ENCODE measurements at regions not wholly inside any gene's neighbourhood (a gene's known extent, or its start where the extent isn't known, plus 50 kb on each side); places are given as distances from the start of the nearest gene placed in this dataset.

- TF ChIP-seq PLSCR1 (CRISPR knock-in tag; IDR thresholded peaks at IDR 0.05; ENCODE audit: borderline replicate concordance) = no peak
Measured at GRCh38 chr2:21667638-21668037, 543.9 kb downstream of the TDRD15 start (continued).

GRCh38 chr2:21668078-21668710, 544.4 kb downstream of the TDRD15 start:
- Histone ChIP-seq H2AFZ (ENCODE audit: low read length) (no peak overlapping the region), H3K27ac (ENCODE audit: extremely low read length, insufficient read depth, low read length) (no peak overlapping the region), H3K27me3 (ENCODE audit: control insufficient read depth in 1 of 2, insufficient read depth in 2 of 2, low read length in 2 of 2) (no peaks in the 10 kb centered on the region), H3K36me3 (replicated peaks in 1 of 2; ENCODE audit: control insufficient read depth in 1 of 2, insufficient read depth in 2 of 2, low read length in 2 of 2) (no peaks in the 10 kb centered on the region), H3K9ac (ENCODE audit: insufficient read depth, low read depth, low read length) (no peak overlapping the region), H3K79me2 (ENCODE audit: insufficient read depth, low read length) (no peaks in the 10 kb centered on the region), H3K9me3 (ENCODE audit: low read length) (no peaks in the 10 kb centered on the region), H4K20me1 (ENCODE audit: insufficient read depth, low read length) (no peaks in the 10 kb centered on the region), H3K4me3 (replicated peaks in 1 of 3; ENCODE audit: insufficient read depth in 1 of 3, low read depth in 2 of 3, low read length in 3 of 3) (no peak overlapping the region), H3K4me2 (ENCODE audit: low read depth, low read length) (no peak overlapping the region), H3K4me1 (ENCODE audit: insufficient read depth, low read length) (no peaks in the 10 kb centered on the region)
- POLR2A ChIA-PET = no interaction called here
- CTCF ChIA-PET (ENCODE audit: low intra/inter-chr PET ratio, low total read pairs) = no interaction called here
- BruUV-seq (replicated peaks) = no TSS peak
- no peak for ATAC-seq
- intact Hi-C loops (cut with micrococcal nuclease; ENCODE audit: unreplicated experiment) (no loop called here), in situ Hi-C loops (cut with HindIII; ENCODE audit: extremely low pct_ligation_motif_present, low pct_unique_long_range_greater_than_20kb) (no loop called here)
- DNase-seq (ENCODE audit: low spot score) = no peak
- no peak for TF ChIP-seq ZNF816 (CRISPR knock-in tag; IDR thresholded peaks at IDR 0.05; ENCODE audit: borderline replicate concordance)
- no peak for TF ChIP-seq ZNF792 (CRISPR knock-in tag; IDR thresholded peaks at IDR 0.05)
- TF ChIP-seq ZNF101 (CRISPR knock-in tag; IDR thresholded peaks at IDR 0.05; ENCODE audit: borderline replicate concordance, low read depth) = no peak
- no peak for TF ChIP-seq NR2F2 (IDR thresholded peaks at IDR 0.05; ENCODE audit: borderline replicate concordance, low read depth)
- TF ChIP-seq DDIT3 (CRISPR knock-in tag; IDR thresholded peaks at IDR 0.05) = no peak
- TF ChIP-seq ZFP1 (CRISPR knock-in tag; IDR thresholded peaks at IDR 0.05) = no peak
- no peak for TF ChIP-seq HNRNPL (IDR thresholded peaks at IDR 0.05; ENCODE audit: low read depth, low read length)
- TF ChIP-seq ZMAT5 (CRISPR knock-in tag; IDR thresholded peaks at IDR 0.05; ENCODE audit: borderline replicate concordance, low read depth) = no peak
- no peak for TF ChIP-seq ZNF672 (CRISPR knock-in tag; IDR thresholded peaks at IDR 0.05)
- no peak for TF ChIP-seq CTCF (CRISPR knock-in tag; IDR thresholded peaks at IDR 0.05)
- TF ChIP-seq ZFP36 (IDR thresholded peaks at IDR 0.05; ENCODE audit: borderline replicate concordance, low read depth, low read length, partially characterized antibody) = no peak
- TF ChIP-seq STAT5B (CRISPR knock-in tag; IDR thresholded peaks at IDR 0.05) = no peak
- no peak for TF ChIP-seq CENPX (CRISPR knock-in tag; IDR thresholded peaks at IDR 0.05)
- no peak for TF ChIP-seq ZNF543 (CRISPR knock-in tag; IDR thresholded peaks at IDR 0.05)
- no peak for TF ChIP-seq YY1 (IDR thresholded peaks at IDR 0.05; ENCODE audit: insufficient read depth, insufficient replicate concordance, low read depth, low read length)
- 7% methylated on average over 5 of the region's 5 CpGs for WGBS (ENCODE audit: low lambda C conversion rate)
- FAIRE-seq = no peak

Data from HepG2 (cell line).